ENCODE measurements at regions not wholly inside any gene's neighbourhood (a gene's known extent, or its start where the extent isn't known, plus 50 kb on each side); places are given as distances from the start of the nearest gene placed in this dataset.

GRCh38 chr10:123356799-123357198, 202.6 kb downstream of the BUB3 start:
- no peaks in the 10 kb centered on the region for H3K9me3 ChIP-seq (replicated peaks; ENCODE audit: control insufficient read depth, insufficient read depth, low read depth, low read length)
- no peak for FAIRE-seq
- H4K20me1 ChIP-seq (replicated peaks; ENCODE audit: control insufficient read depth, insufficient read depth, low read length) = no peaks in the 10 kb centered on the region
- ChIA-PET POLR2A (interaction anchor here (0.7 kb wide), 1 partner anchor 223 kb away, joined by 3 read pairs; no protein-coding TSS in a partner anchor), CTCF (ENCODE audit: low intra/inter-chr PET ratio) (no interaction called here)
- no peaks in the 10 kb centered on the region for H3K4me1 ChIP-seq (replicated peaks in 1 of 2; ENCODE audit: control insufficient read depth in 2 of 2, insufficient read depth in 2 of 2, low read length in 2 of 2)
- TF ChIP-seq MXI1 (IDR thresholded peaks at IDR 0.05; ENCODE audit: low read depth, low read length) (no peak), TAF1 (IDR thresholded peaks at IDR 0.05; ENCODE audit: control insufficient read depth, extremely low read depth, insufficient read depth, low read length, severe bottlenecking) (no peak), THAP12 (CRISPR knock-in tag; IDR thresholded peaks at IDR 0.05) (no peak), NCOA6 (IDR thresholded peaks at IDR 0.05) (no peak), LCOR (CRISPR knock-in tag; IDR thresholded peaks at IDR 0.05) (no peak)
- TF ChIP-seq, protein P1, sequence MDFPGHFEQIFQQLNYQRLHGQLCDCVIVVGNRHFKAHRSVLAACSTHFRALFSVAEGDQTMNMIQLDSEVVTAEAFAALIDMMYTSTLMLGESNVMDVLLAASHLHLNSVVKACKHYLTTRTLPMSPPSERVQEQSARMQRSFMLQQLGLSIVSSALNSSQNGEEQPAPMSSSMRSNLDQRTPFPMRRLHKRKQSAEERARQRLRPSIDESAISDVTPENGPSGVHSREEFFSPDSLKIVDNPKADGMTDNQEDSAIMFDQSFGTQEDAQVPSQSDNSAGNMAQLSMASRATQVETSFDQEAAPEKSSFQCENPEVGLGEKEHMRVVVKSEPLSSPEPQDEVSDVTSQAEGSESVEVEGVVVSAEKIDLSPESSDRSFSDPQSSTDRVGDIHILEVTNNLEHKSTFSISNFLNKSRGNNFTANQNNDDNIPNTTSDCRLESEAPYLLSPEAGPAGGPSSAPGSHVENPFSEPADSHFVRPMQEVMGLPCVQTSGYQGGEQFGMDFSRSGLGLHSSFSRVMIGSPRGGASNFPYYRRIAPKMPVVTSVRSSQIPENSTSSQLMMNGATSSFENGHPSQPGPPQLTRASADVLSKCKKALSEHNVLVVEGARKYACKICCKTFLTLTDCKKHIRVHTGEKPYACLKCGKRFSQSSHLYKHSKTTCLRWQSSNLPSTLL (IDR thresholded peaks at IDR 0.05) = no peak
- WGBS (ENCODE audit: insufficient coverage, low coverage, missing lambda C conversion rate) = 1% methylated on average over 5 of the region's 5 CpGs
- in situ Hi-C loops (cut with MboI) (no loop called here), intact Hi-C loops (cut with micrococcal nuclease) (no loop called here)
- H3K27ac ChIP-seq (ENCODE audit: extremely low read depth, low read depth, low read length) = no peak overlapping the region
- H3K9me1 ChIP-seq (ENCODE audit: control insufficient read depth, insufficient read depth, low read length) = no peaks in the 10 kb centered on the region
- no peaks in the 10 kb centered on the region for H3K79me2 ChIP-seq (ENCODE audit: control insufficient read depth, insufficient read depth, low read length)
- H3K27me3 ChIP-seq (ENCODE audit: control insufficient read depth in 2 of 2, insufficient read depth in 2 of 2, low read length in 2 of 2) = peaks cover 0 to 12% of the 10 kb centered on the region in 2 experiments; a peak in 2 of 5 replicates
- no peak overlapping the region for H3K9ac ChIP-seq (ENCODE audit: insufficient read depth in 1 of 2, low read depth in 2 of 2, low read length in 2 of 2)
- no peak overlapping the region for H3K4me3 ChIP-seq
- no TSS peak for BruUV-seq (replicated peaks)
- DNase-seq (ENCODE audit: extremely low read depth in 1 of 4, low spot score in 3 of 4) = no peak
- no peaks in the 10 kb centered on the region for H3K36me3 ChIP-seq (ENCODE audit: control insufficient read depth, insufficient read depth, low read length)
- ATAC-seq = no peak
- H2AFZ ChIP-seq (ENCODE audit: low read depth, low read length) = no peak overlapping the region
- H3K4me2 ChIP-seq (ENCODE audit: insufficient read depth, low read length) = no peak overlapping the region
